ENCODE measurements at regions not wholly inside any gene's neighbourhood (a gene's known extent, or its start where the extent isn't known, plus 50 kb on each side); places are given as distances from the start of the nearest gene placed in this dataset.
"Not testable (repeated sequence)": the region's sequence is repeated elsewhere in the genome, so short reads cannot be mapped to it uniquely, and the experiment has no call there.

DNA sequence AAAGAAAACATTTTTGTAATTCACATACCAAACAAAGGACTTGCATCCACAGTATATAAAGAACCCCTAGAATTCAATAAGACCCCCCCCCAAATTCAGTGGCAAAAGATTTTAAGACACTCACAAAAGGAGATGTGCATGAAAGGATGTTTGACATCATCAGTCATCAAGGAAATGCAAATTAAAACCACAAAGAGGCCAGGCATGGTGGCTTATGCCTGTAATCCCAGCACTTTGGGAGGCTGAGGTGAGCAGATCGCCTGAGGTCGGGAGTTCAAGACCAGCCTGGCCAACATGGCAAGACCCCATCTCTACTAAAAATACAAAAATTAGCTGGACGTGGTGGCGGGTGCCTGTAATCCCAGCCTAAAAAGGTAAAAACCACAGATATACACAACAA is 61.3 kb downstream of the AIPL1 start:
- TF ChIP-seq, protein P1, sequence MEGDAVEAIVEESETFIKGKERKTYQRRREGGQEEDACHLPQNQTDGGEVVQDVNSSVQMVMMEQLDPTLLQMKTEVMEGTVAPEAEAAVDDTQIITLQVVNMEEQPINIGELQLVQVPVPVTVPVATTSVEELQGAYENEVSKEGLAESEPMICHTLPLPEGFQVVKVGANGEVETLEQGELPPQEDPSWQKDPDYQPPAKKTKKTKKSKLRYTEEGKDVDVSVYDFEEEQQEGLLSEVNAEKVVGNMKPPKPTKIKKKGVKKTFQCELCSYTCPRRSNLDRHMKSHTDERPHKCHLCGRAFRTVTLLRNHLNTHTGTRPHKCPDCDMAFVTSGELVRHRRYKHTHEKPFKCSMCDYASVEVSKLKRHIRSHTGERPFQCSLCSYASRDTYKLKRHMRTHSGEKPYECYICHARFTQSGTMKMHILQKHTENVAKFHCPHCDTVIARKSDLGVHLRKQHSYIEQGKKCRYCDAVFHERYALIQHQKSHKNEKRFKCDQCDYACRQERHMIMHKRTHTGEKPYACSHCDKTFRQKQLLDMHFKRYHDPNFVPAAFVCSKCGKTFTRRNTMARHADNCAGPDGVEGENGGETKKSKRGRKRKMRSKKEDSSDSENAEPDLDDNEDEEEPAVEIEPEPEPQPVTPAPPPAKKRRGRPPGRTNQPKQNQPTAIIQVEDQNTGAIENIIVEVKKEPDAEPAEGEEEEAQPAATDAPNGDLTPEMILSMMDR (conservative IDR thresholded peaks at IDR 0.05; ENCODE audit: low read depth, low read length): not testable (repeated sequence)
- TF ChIP-seq CEBPB (IDR thresholded peaks at IDR 0.05; ENCODE audit: low read depth, low read length); POLR2A (IDR thresholded peaks at IDR 0.05; ENCODE audit: low read depth, low read length); MXI1 (IDR thresholded peaks at IDR 0.05; ENCODE audit: borderline replicate concordance, low read depth, low read length); RAD21 (IDR thresholded peaks at IDR 0.05; ENCODE audit: low read length): not testable (repeated sequence)

Measured in IMR-90 (cell line).